Fibroblast of skin of right quadriceps (primary cell): ENCODE measurements at regions not wholly inside any gene's neighbourhood (a gene's known extent, or its start where the extent isn't known, plus 50 kb on each side); places are given as distances from the start of the nearest gene placed in this dataset.

Experiments used
- DNase-seq: peaks from one replicate; pipeline ENCODE4 v3.0.0-alpha.2; 2013

DNA sequence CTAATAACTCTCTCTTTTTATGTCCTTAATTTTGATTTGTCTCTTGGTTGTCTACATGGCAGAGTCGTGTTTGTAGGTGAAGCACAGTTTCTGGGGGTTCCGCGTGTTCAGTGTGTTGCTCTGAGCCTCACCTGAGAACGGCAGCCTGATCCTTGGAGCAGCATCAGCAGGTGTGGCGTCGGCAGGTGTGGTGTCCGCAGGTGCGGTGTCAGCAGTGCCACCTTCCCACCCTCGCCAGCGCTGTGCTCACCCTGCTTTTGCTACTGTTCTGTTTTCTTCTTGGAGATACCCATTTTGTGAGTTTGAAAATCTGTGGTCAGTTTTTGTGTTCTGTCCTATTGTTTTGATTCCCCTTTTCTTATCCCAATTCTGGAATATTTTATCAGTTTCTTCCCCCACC lies 406.6 kb downstream of the GLRX3 start:
- DNase-seq, result no peak

DNA sequence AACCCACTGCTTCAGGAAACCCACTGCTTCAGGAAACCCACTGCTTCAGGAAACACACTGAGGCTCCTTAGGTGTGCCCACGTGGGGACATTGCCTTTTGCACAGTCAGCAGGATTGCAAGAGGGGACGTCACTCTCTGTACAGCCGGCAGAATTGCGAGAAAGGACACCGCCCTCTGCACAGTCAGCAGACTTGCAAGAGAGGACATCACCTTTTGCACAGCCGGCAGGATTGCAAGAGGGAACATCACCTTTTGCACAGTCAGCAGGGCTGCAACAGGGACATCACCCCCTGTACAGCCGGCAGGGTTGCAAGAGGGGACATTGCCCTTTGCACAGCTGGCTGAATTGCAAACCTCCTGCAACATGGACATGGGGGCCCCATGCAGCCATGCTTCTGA lies 407.6 kb downstream of the GLRX3 start:
- no peak for DNase-seq

DNA sequence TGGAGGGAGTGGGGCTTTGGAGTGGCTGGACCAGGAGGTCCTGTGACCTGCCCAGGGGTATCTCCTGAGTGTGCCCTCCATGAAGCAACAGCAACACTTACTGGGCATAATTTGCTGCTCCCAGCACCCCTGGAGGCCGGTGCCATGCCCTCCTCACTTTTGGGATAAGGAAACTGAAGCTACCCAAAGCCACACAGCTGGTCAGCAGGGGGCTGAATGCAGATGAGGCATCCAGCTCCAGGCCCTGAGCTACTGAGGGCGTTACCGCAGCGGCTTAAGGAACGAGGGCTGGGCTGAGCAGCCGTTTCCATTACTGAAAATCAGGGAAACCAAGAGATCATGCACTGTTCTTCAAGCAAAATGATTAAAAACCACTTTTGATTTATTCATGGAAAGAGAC lies 408.9 kb downstream of the GLRX3 start:
- DNase-seq, result no peak

GRCh38 chr10:130545697-130546096 lies 409.5 kb downstream of the GLRX3 start:
- no peak for DNase-seq

DNA sequence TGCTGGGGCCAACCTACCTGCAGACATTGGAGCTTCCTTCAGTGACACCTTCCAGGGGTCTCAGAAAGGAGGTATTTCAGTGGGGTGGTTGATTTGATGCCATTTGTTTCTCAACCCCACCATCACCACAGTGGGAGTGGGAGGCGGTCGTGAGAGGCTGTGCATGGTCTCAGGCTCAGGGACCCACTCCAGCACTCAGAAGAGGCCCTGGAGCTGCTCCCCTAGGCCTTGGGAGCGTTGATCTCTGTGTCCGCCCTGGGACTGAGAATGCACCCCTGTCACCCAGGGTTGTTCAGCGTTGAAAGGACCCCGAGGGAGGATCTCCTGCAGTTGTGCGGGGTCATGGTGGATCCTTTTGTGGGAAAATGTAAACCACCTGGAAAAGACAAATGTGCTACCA lies 410.6 kb downstream of the GLRX3 start:
- no peak for DNase-seq

- DNase-seq, result no peak
Observed at GRCh38 chr10:130547368-130547767, 411.2 kb downstream of the GLRX3 start.

- no peak for DNase-seq
Observed at GRCh38 chr10:130550952-130551674, 414.9 kb downstream of the GLRX3 start.

DNA sequence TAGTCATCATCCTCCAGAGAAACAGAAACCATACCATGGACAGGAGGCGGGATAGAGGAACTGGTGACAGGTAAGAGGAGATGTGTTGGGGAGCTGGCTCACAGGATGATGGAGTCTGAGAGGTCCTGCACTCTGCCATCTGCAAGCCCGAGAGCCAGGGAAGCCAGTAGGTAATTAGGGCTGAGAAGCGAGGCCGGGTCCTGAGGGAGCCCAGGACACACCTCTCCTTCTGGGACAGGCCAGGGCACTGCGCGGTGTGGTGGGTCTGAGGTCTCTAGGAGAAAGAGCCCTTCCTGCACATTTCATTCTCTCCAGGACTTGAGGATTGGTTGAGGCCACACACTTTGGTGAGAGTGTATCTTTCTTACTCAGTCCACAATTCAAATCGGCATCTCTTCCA lies 415.5 kb downstream of the GLRX3 start:
- no peak for DNase-seq

GRCh38 chr10:130553826-130554225 lies 417.6 kb downstream of the GLRX3 start:
- no peak for DNase-seq

GRCh38 chr10:130554701-130555410 lies 418.7 kb downstream of the GLRX3 start:
- no peak for DNase-seq

DNA sequence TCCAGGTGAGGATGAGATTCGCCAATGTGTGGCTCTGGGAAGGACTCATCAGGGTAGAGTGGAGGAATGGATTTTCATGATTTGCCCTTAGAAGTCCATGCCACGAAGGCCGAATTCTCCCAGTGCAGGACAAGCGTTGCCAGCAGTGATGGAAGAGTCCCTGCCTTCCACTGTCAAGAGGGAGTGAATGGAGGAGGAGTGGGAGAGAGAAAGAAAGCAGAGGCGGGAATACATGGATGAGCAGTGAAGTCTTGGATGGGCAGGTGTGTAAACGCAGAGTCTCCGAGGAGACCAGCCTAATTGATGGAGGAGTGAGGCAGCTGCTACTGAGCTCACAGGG lies 419.2 kb downstream of the GLRX3 start:
- no peak for DNase-seq

- DNase-seq, result no peak
Observed at GRCh38 chr10:130557181-130557845, 421.1 kb downstream of the GLRX3 start.

- DNase-seq, result no peak
Observed at GRCh38 chr10:130558746-130559546, 422.8 kb downstream of the GLRX3 start.

- no peak for DNase-seq
Observed at GRCh38 chr10:130559547-130559880, 423.3 kb downstream of the GLRX3 start.

DNA sequence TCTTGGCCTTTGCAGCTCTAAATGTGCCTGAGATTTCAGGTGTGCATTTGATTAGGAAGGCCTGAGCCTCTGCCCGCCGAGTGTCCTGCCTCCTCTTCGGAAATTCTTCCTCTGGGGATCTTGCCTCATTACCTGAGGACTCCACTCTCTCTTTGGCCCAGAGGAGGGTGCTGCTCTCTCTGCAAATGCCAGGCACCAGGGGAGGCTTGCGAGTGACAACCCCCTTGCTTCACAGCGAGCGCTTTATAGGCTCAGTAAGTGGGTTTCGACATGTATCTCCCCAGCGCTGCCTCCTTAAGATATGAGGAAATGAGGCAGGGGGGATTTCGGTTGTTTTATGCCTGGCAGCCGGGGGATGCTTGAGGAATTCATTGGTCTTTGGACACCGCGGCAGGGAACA lies 423.9 kb downstream of the GLRX3 start:
- no peak for DNase-seq

- no peak for DNase-seq
Observed at GRCh38 chr10:130560573-130560972, 424.4 kb downstream of the GLRX3 start.

DNA sequence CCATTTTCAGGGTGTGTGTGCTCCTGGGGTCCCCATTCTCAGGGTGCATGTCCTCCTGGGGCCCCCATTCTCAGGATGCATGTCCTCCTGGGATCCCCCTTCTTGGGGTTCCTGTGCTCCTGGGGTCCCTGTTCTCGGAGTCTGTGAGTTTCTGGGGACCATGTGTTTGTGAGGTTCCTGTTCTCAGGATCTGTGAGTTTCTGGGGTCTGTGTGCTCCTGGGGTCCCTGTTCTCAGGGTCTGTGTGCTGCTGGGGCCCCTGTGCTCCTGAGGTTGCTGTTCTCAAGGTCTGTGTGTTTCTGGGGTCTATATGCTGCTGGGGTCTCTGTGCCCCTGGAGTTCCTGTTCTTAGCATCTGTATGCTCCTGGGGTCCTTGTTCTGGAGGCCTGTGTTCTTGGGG lies 425.5 kb downstream of the GLRX3 start:
- no peak for DNase-seq

- no peak for DNase-seq
Observed at GRCh38 chr10:130567011-130567410, 430.8 kb downstream of the GLRX3 start.

- DNase-seq, result no peak
Observed at GRCh38 chr10:130567436-130567835, 431.2 kb downstream of the GLRX3 start.

GRCh38 chr10:130568246-130568645 lies 432.1 kb downstream of the GLRX3 start:
- no peak for DNase-seq

DNA sequence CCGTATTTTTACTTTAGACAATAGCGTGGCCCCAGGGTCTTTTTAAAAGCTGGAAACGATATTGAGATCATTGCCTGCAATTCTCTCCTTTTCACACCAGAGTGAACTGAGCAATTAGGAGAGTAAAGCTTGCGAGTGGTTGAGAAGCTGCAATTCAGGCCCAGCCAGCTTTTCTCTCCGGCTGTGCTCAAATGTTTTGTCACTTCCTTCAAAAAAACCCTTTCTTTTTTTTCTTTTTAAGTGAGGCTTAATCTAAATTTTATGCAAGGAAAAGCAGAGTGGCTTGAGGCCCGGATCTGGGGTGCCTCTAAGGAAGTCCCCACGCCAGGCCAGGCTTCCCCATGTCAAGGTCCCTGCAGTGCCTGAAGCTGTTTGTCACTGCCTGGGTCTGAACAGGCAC lies 433.9 kb downstream of the GLRX3 start:
- no peak for DNase-seq

DNA sequence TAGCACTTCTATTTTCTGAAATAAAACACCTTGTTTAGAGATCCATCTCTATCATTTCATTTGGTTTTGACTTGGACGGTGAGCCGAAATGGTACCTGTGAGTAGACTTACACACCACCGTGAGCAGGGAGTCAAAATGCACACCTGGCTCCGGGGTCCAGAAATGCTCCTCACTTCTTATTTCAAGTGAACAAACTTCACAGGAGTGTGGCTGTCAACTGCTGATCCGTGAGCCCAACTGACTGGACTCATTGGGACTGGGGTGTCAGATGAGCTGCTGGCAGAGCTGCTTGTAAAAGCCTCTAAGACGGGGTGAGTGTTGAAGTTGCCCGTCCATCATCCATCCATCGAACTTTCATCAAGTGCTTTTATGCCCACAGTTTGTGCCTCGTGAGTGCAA lies 435.5 kb downstream of the GLRX3 start:
- DNase-seq, result no peak

DNA sequence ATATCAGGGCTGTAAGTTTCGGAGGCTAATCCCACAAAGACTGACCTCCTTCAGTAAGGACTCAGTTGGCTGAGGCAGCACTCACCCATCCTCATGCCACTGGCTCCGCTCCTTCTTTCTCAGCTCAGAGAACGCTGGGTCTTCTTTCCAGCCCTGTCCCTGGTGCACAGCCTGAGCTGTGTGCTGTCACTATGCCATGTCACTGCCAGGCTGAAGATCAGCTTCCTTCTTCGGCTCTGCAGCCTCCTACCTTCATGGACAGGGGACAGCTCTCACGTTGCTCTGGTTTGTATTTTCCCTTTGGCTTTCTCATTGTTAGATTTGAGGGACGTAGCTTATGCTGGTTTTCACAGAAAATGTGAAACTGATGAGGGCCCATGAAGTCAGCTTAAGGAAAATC lies 437.3 kb downstream of the GLRX3 start:
- DNase-seq, result no peak
